ENCODE measurements at regions not wholly inside any gene's neighbourhood (a gene's known extent, or its start where the extent isn't known, plus 50 kb on each side); places are given as distances from the start of the nearest gene placed in this dataset.
"Not testable (repeated sequence)": the region's sequence is repeated elsewhere in the genome, so short reads cannot be mapped to it uniquely, and the experiment has no call there.

DNA sequence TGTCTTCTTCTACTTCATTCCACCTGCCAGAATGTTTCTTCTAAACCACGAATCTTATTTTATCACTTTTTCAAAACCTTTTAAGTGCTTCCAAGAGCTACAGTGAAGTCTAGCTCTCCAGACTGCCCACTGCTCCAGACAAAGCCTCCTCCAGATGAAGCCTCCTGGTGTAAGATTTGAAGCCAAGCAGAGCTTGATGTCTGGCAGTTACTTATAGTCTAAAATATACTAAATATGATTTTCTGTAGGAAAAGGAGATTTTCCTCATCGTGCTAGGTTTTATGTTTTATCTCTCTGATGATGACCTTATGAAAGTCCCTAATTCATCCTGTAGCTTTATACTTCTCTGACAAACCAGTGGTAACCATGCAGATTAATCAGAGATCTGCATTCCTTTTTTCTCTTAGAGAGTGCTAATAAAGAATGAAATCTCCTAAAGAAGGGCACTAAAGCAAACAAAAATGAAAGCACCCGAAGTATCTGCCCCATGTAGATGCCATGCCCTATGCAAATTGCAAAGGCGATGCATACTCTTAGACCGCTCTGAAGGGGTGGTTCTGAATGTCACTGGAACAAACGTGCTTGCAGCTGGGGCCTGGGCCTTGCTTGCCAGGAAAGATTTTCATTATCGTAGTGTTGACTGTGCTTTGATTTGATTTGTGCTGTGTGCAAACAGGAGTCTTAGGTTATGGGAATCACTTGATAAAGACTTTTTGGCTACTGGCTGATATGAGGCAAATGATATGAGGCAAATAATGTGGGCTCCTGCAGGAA lies 314.2 kb downstream of the PID1 start:
- DNase-seq: no peak

DNA sequence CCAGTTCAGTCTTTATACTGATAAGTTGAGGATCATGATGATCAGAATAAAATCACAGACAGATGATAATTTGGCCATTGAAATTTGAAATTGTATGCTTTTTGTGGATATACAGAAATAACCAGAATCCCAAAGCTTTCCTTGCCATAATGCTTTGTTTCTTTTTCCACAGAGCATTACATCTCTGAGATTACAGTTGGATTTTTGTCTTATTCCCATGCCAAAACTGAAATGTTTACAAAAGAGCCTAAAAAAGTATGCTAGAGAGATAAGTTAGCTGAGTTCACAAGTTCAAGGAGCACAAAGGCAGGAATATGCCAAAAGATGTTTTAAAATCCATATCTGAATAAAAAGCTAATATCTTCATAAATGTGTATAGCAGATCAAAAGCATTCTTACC lies 321.3 kb downstream of the PID1 start:
- no peak for DNase-seq

DNA sequence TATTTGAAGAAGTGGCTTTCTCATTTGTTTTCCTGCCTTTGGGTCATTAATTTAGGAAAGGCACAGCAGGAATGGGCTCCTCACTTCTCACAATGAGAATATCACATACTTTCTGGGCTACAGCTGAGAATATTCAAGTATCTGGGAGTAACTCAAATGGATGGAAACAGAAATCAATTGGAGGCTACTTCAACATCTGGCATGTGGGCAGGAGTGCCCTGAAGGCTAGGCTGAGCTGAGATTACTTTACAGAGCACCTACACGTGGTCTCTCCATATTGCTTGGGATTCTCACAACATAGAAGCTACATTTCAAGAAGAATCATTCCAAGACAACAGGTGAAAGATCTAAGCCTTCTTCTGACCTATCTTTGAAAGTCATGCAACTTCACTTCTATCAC lies 325.4 kb downstream of the PID1 start:
- no peak for DNase-seq

DNA sequence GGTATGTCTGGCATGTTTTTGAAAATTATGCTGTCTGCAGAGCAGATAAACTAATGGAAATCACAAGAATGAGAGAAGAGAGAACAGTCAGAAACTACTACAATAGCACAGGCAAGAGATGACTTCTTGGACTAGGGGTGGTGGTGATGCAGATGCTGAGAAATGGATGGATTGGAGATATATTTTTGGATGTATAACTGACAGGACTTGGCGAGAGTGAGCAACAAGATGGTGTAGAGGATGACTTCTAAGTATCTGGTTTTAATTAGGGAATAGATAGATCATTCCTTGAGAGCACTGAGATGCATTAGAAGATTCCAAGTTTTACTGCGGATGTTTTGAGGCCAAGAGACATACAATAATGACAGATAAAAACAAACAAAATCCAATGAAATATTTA lies 328.2 kb downstream of the PID1 start:
- no peak for DNase-seq

DNA sequence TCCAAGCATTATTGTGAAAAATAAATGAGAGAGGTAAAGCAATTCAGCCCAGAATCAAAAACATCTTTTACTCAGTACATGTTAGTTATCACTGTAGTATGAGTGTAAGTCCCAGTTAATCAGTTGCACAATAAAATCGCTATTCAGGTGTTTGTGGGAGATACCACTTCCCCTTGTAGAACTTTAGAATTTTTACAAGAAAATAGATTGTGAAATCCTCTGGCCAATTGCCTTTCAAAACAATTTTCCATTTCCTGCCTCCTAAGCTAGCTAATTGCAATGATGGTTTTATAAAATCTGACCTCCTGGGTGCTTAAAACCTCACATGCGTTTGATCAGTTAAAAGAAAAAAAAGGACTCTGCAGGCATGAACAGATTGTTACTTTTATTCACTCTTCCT lies 332.5 kb downstream of the PID1 start:
- no peak for DNase-seq

DNA sequence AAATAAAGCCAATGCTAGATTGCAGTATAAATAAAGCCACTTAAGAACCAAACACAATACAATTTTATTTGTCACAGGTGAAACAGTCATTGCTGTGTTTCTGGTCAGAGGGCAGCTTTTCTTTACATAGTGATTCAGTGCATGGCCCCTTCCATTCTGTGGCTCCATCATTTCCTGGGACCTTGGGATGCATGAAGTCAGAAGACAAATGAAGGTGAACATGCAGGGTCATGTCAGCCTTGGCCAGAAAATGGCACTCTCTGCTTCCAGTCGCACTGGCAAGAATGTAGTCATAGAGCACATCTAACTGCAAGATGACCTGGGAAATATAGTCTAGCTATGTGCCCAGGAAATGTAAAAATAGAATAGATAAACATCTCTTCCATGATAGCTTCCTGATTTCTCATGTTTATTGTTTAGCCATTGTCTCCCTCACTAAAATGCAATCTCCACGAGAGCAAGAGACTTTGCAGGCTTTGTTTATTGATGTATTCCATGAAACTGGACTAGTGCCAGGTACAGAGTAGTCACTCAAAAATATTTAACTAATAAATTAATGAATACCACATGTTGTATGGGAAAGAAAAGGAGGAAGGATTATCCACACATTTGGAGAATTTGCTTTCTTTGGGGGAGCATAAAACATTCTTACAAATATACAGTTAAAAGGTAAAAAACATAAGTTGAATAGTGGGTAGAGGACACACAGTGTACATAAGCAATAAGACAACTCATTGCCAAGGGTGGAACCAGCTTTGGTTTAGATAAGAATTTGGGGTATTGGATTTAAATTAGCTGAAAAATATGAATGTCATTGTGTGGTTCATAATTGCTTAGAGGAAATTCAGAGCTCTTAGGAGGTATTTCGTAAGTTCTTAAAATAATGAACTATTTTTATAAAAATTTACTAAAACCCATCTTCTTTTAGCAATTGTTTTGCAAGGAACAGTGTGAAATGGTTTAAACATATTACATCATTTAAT lies 343.8 kb downstream of the PID1 start:
- no peak for DNase-seq

DNA sequence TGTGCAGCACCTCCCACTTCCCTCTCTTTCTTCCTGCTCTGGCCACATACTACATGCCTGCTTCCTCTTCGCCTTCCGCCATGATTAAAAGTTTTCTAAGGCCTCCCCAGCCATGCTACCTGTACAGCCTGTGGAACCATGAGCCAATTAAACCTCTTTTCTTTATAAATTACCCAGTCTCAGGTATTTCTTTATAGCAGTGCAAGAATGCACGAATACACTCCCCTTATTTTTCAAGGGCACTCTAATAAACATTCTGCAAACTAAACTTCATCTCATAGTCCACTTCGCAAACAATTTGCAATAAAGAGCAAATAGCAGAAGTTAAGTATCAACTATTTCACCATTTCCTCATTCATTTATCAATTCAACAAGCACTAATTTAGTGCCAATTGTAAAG lies 351.3 kb downstream of the PID1 start:
- no peak for DNase-seq

DNA sequence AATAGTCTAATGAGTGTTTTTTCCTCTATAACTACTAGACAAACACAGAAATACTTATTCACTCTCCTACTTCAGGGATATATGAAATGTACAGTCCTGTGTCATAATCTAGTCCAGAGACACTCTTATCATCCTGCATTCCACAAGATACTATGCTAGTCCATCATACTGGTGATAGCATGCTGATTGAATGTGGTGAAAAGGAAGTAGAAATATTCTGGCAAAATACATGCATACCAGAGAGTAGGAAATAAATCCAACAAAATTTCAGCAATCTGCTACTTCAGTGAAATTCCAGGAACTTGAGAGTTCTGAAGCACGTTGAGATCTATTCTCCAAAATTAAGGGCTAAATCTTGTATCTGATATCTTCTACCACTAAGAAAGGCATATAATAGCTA lies 353.9 kb downstream of the PID1 start:
- DNase-seq: no peak

DNA sequence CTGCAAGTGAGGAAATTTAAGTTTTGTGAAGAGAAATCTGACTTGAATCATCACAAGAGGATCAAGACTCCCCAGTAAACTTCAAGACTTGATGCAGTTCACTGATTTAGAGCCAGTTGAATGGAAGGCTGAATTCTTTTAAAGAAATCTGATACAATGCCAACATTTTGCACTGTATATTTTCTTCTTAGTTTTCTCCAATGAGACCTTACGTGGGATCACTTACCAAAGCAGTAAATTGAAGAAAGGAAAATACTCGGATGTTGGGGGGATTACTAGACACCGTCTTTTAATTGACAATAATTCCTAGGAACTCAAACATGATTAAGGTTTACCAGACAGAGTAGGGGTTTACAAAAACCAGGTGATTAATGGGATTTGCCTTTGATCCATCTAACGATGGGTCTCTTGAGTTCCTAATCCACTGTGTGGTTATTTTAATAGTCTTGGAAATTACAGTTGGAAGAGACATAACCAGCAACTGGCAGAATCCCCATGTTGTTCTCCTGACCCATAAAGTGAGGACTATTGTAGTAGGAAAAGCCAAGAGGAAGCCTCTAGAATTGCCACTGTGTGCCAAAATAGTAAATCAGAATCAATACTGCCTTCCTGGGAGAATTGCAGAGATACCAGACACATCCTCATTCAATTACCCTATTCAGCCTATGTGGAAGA lies 354.5 kb downstream of the PID1 start:
- no peak for DNase-seq

DNA sequence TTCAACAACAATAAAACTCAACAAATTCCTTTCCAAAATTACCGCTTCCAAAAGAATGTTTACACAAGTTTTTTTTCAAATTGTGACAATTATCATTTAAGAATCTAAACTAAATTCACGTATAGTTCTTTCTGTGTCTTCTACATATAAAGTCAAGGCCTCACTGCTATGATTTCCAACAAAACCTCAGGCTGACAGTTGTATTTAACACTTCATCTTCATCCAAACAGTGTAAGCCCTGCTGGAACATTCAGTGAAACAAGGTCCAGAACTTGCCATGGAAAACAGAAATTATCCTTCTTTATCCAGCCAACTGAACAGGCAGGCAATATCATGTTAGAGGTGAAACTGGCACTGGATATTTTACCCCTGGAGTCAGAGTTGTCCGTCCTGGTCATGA lies 357.9 kb downstream of the PID1 start:
- DNase-seq: no peak

DNA sequence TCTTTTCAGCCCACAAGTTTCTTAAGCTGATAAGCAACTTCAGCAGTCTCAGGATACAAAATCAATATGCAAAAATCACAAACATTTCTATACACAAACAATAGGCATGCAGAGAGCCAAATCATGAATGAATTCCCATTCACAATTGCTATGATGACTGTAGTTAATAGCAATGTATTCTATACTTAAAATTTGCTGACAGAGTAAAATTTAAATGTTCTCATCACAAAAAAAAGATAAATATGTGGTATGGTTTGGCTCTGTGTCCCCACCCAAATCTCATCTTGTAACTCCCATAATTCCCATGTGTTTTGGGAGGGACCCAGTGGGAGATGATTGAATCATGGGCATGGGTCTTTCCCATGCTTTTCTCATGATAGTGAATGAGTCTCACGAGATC lies 360.2 kb downstream of the PID1 start:
- not testable (repeated sequence) for DNase-seq

DNA sequence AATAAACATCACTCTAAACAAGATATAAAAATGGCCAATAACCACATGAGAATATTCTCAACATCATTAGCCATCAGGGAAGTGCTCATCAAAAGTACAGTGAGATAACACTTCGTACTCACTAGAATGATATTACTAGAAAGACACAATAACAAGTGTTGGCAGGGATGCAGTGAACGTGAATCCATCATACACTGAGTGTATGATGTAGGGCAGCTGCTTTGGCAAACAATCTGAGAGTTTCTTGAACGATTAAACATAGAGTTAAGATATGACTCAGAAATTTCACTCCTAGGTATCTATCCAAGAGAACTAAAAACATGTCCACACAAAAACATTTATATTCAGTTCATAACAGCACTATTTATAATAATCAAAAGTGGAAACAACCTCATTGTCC lies 368.9 kb downstream of the PID1 start:
- no peak for DNase-seq

DNA sequence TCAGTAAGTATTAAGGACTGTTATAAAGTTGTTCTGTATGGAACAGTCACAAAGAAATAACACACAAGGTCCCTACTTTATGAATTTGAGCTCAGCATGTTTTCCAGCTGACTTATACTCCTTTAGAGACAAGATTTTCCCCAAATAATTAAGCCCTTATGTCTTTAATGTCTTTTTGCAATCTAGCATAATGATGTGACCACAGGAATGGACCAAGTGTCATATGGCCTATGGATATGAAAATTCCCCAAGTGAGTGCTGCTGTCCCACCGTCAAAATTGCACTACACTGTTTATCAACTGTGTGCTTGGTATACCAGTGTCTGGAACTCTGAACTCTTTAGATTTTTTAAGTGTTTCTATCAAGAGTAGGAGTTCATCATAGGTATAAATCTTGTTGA lies 369.6 kb downstream of the PID1 start:
- DNase-seq: no peak

DNA sequence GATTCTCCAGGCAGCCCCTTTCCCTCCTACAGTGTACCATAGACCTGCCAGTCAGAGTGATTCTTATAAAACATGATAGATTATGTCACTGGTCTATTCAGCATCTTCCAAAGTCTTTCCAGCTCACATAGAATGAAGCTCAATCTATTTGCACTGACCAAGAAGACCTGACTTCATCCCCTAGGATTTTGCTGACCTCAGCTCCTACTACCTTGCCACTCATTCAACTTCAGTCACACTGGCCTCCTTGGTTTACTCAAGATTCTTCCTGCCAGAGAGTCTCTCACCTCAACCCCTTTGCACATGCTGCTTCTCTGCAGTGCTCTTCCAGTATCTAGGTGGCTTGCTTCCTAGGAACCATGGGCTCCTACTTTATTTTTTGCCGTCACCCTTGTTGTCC lies 392.9 kb downstream of the PID1 start:
- no peak for DNase-seq

DNA sequence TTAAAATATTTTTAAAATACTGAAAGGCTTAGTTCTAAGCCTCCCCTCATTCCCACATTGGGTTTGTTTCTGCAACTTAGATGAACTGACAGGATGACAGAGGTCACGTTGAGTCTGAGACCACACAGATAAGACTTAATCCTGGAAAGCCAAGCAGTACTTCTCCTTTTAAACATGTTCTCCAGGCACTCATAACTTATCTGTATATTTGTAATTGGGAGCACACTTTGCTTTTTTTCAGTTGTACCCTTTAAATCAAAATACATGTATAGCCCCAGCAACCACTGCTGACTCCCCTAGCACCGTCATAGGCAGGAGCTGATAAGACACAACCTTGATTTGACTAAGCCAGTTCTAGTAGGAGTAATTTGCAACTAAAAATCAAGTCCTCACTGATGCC lies 394.8 kb downstream of the PID1 start:
- DNase-seq: no peak

DNA sequence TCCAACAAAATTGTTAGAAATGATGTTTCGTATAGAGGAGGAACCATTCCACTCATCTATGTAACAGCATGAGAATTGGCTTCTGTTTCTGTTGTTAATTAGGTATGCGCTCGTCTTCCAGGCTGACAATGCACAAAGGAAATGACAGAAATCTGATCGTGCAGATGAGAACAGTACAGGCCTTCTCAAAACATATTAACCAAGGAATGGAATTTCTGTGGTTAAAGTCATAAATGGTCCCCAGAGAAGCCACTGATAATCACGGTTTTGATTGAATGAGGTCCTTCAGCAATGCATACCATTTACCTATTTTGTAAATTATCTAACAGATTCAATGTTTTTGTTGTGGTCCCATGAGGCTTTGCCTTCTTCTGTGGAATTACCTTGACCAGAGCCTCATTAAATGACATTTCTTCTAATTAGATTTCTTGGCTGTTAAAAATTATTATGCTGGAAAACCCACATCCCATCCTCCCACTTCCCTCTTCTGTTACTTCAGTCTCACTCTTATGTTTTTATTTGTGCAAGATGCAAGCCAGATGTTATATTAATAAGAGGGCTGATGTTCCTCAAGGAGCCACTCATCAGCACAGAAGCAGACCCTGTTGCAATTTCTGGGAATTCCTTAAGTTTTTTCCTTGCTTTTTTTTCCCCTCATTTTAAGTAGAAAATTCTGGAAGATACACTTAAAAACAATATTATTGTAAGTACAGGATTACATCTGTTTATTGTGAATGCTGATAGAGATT lies 395.8 kb downstream of the PID1 start:
- DNase-seq: no peak

DNA sequence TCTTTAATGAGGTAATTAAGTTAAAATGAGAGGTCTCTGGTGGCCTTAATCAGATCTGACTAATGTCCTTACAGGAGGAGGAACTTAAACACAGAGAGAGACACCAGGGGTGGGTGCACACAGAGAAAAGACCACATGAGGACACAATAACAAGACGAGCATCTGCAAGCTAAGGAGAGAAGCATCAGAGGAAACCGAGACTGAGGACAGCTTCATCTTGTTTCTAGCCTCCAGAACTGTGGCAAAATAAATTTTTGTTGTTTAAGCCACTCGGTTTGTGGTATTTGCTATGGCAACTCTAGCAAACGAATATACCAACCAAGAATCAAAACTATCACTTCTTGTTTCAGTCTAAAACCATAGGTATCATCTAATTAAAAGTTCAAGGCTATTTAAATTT lies 400.1 kb downstream of the PID1 start:
- DNase-seq: no peak

DNA sequence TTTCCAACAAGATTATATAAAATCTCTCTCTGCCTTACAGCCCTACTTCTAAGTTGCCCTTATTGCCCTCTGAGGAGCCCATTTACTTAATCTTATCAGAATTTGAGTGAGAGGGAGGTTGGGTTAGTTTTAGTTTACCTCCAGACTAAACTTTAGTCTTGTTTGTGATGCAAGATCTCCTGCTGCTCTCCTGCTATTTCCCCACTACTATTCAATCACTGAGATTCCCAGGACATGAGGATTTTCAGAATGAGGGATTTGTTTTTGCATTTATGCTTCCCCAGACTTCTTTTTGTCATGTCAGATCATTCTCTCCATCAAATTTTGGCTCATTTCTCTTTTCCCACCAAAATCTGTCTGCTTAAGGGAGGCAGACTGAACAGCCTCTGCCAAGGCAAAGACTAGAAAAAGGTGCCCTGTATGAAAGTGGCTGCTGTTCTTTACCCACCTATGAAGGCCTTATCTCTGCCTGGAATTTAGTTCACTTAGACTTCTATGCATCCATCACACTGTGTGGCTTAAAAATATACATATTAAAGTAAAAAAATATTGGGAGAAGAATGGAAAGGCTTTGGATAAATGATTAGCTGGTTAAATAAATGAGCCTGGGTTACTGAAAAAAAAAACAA lies 401.3 kb downstream of the PID1 start:
- DNase-seq: no peak

DNA sequence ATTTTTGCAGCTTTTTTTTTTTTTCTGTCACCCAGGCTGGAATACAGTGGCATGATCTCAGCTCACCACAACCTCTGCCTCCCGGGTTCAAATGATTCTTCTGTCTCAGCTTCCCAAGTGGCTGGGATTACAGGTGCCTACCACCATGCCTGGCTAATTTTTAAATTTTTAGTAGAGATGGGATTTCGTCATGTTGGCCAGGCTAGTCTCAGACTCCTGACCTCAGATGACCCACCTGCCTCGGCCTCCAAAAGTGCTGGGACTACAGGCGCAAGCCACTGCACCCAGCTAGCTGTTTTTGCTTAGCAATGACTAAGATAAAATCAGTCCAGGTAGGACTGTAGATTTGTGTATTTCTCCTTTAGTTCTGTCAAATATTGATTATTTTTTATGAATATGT lies 403.7 kb downstream of the PID1 start:
- DNase-seq: no peak

DNA sequence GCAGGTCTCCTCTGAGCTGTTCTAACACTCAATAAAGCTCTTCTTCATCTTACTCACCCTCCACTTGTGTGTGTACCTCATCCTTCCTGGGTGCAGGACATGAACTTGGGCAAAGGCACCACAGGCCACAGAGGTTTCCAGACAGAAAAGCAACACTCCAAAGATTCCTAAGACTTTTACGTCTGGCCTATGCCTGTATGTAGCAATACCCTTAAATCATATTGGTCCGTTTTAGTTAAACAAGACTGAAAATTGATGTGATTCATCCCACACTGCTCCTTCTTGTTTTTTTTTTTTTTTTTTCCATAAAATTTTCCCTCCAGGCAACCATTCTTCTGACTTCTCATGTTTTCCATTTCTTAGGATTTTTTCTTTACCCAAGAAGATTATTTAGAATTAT lies 404.3 kb downstream of the PID1 start:
- DNase-seq: no peak

DNA sequence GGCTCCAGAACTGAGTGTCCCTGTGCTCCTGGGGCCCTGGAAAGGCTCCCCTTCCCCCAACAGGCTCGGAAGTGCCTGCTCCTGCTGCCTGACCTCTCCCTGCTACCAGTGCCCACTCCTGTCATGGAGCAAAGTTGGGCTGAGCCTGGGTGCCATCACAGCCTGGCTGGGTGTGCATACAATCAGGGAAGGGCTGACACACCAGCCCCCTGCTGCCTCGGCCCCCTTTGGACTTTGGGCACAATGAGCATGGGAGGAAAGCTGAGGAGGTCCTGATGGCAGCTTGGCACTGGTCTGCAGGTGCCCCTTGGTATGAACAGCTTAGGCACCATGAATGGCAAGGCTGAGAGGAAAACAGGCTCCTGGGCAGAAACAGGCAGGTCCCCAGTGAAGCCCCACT lies 405.0 kb downstream of the PID1 start:
- no peak for DNase-seq

DNA sequence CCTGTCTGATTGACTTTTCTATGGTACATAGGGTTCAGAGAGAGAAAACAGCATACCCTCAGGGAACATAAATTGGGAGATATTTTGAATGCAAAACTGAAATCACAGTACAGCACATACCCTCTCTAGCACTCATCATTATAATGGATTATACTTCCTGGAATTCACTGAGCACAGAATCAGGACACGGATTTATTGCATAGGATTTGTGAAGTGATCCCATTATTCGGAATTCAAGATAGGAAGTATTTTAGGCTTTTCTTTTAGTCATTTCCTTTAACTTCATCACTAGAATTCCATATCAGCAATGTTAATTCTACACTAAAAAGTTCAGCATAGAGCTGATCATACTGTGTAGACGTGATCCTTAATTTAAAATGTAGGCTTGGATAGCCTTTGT lies 407.0 kb downstream of the PID1 start:
- DNase-seq: no peak
